Tibial nerve (tissue), 4 donors: ENCODE measurements at regions not wholly inside any gene's neighbourhood (a gene's known extent, or its start where the extent isn't known, plus 50 kb on each side); places are given as distances from the start of the nearest gene placed in this dataset.

Source experiments
- CTCF ChIP-seq, 5 experiments: fragments of 200-600 bp in 3 of 5; fragments of 450-650 bp in 2 of 5; sonication (generic) in 3 of 5; IDR thresholded peaks; one replicate each; pipeline ENCODE4 v1.5.1; 2016 to 2019; ENCODE audit warnings: antibody characterized with exemption in 5 of 5, mild to moderate bottlenecking in 3 of 5, moderate library complexity in 2 of 5
- EP300 ChIP-seq, 2 donors: sonication (generic); formaldehyde crosslinking; IDR thresholded peaks; one replicate each; pipeline ENCODE4 v1.6.1; 2017; ENCODE audit warnings: antibody characterized with exemption in 2 of 2, mild to moderate bottlenecking in 1 of 2
- POLR2A ChIP-seq, 2 donors: fragments of 450-650 bp; IDR thresholded peaks; one replicate each; pipeline ENCODE4 v1.6.1; 2017; ENCODE audit warnings: antibody characterized with exemption in 2 of 2, mild to moderate bottlenecking in 2 of 2, moderate library complexity in 2 of 2

GRCh38 chr4:24394041-24394440 is 190.3 kb downstream of the DHX15 start:
- no peak for TF ChIP-seq CTCF (IDR thresholded peaks at IDR 0.05)
- no peak for TF ChIP-seq POLR2A (IDR thresholded peaks at IDR 0.05)
- TF ChIP-seq EP300 (IDR thresholded peaks at IDR 0.05), result no peak
